HG03342 (cell line): ENCODE measurements at regions not wholly inside any gene's neighbourhood (a gene's known extent, or its start where the extent isn't known, plus 50 kb on each side); places are given as distances from the start of the nearest gene placed in this dataset.

Experiments used
- ATAC-seq: cut with Tn5 transposase; IDR thresholded peaks from one replicate; pipeline ENCODE4 v1.9.1; 2021; ENCODE audit warnings: mild to moderate bottlenecking, moderate library complexity; ENCODE audit not compliant: unreplicated experiment

- ATAC-seq = no peak
Observed at GRCh38 chr5:61621202-61621650, 289.2 kb downstream of the ZSWIM6 start.

GRCh38 chr5:61622156-61622555 is 290.1 kb downstream of the ZSWIM6 start:
- ATAC-seq = no peak

- ATAC-seq = no peak
Observed at GRCh38 chr5:61623401-61624069, 291.5 kb downstream of the ZSWIM6 start.

- no peak for ATAC-seq
Observed at GRCh38 chr5:61624553-61625136, 292.6 kb downstream of the ZSWIM6 start.

GRCh38 chr5:61625137-61625561 is 293.1 kb downstream of the ZSWIM6 start:
- ATAC-seq = no peak

- no peak for ATAC-seq
Observed at GRCh38 chr5:61625681-61626621, 293.9 kb downstream of the ZSWIM6 start.

- ATAC-seq = no peak
Observed at GRCh38 chr5:61626639-61627282, 294.7 kb downstream of the ZSWIM6 start.

GRCh38 chr5:61627531-61627930 is 295.5 kb downstream of the ZSWIM6 start:
- no peak for ATAC-seq

GRCh38 chr5:61630908-61631307 is 298.9 kb downstream of the ZSWIM6 start:
- ATAC-seq = no peak

GRCh38 chr5:61631438-61631941 is 299.4 kb downstream of the ZSWIM6 start:
- ATAC-seq = no peak

GRCh38 chr5:61632064-61632463 is 300.0 kb downstream of the ZSWIM6 start:
- no peak for ATAC-seq

- ATAC-seq = no peak
Observed at GRCh38 chr5:61635271-61635670, 303.2 kb downstream of the ZSWIM6 start.

- ATAC-seq = no peak
Observed at GRCh38 chr5:61637566-61637965, 305.5 kb downstream of the ZSWIM6 start.

GRCh38 chr5:61638476-61638875 is 306.4 kb downstream of the ZSWIM6 start:
- ATAC-seq = no peak

- no peak for ATAC-seq
Observed at GRCh38 chr5:61640179-61641021, 308.3 kb downstream of the ZSWIM6 start.

- ATAC-seq = no peak
Observed at GRCh38 chr5:61641748-61642565, 309.9 kb downstream of the ZSWIM6 start.

GRCh38 chr5:61647672-61648071 is 315.6 kb downstream of the ZSWIM6 start:
- ATAC-seq = no peak

GRCh38 chr5:61649231-61649630 is 317.2 kb downstream of the ZSWIM6 start:
- no peak for ATAC-seq

- ATAC-seq = no peak
Observed at GRCh38 chr5:61649971-61650370, 317.9 kb downstream of the ZSWIM6 start.
